GM23338 (cell line): ENCODE measurements at regions not wholly inside any gene's neighbourhood (a gene's known extent, or its start where the extent isn't known, plus 50 kb on each side); places are given as distances from the start of the nearest gene placed in this dataset.

Source experiments
- ATAC-seq: fragments of 200-7000 bp; cut with Tn5 transposase; 3 replicates; pipeline ENCODE4 v1.9.1; 2020
- DNase-seq: peaks from one replicate; pipeline ENCODE4 v3.0.0-alpha.2; 2015; ENCODE audit warnings: low spot score
- H2AFZ ChIP-seq: fragments of 200-600 bp; sonication (generic); 2 replicates; pipeline ENCODE4 v1.8.0; 2016; ENCODE audit warnings: antibody characterized with exemption, mild to moderate bottlenecking, moderate library complexity
- H3F3A ChIP-seq: fragments of 200-600 bp; sonication (generic); replicated peaks from 2 replicates; pipeline ENCODE4 v1.8.0; 2017; ENCODE audit warnings: antibody characterized with exemption, mixed run types, low read depth
- H3K27ac ChIP-seq: fragments of 200-600 bp; sonication (generic); 2 replicates; pipeline ENCODE4 v1.6.1; 2016; ENCODE audit warnings: low read depth
- H3K27me3 ChIP-seq: fragments of 200-600 bp; sonication (generic); 2 replicates; pipeline ENCODE4 v1.8.0; 2016; ENCODE audit warnings: mild to moderate bottlenecking, mixed run types, moderate library complexity; ENCODE audit not compliant: insufficient read depth
- H3K36me3 ChIP-seq: fragments of 200-600 bp; sonication (generic); 2 replicates; pipeline ENCODE4 v1.8.0; 2016; ENCODE audit warnings: mild to moderate bottlenecking; ENCODE audit not compliant: insufficient read depth
- H3K4me1 ChIP-seq: fragments of 200-600 bp; sonication (generic); 2 replicates; pipeline ENCODE4 v1.8.0; 2016; ENCODE audit warnings: mild to moderate bottlenecking, moderate library complexity; ENCODE audit not compliant: insufficient read depth
- H3K4me2 ChIP-seq: fragments of 200-600 bp; sonication (generic); 2 replicates; pipeline ENCODE4 v1.7.1; 2017; ENCODE audit warnings: mixed run types
- H3K4me3 ChIP-seq: fragments of 200-600 bp; sonication (generic); 2 replicates; pipeline ENCODE4 v1.6.1; 2016; ENCODE audit warnings: mixed run types
- H3K79me2 ChIP-seq: fragments of 200-600 bp; sonication (generic); replicated peaks from 2 replicates; pipeline ENCODE4 v1.8.0; 2017; ENCODE audit warnings: mild to moderate bottlenecking; ENCODE audit not compliant: insufficient read depth
- H3K9me2 ChIP-seq: fragments of 200-600 bp; sonication (generic); 2 replicates; pipeline ENCODE4 v1.8.0; 2017; ENCODE audit not compliant: insufficient read depth
- H4K20me1 ChIP-seq: fragments of 200-600 bp; sonication (generic); replicated peaks from 2 replicates; pipeline ENCODE4 v1.8.0; 2017; ENCODE audit warnings: mild to moderate bottlenecking; ENCODE audit not compliant: insufficient read depth
- H3K27ac Mint-ChIP-seq: 2 replicates; pipeline ENCODE4 v1.8.0; 2020; ENCODE audit warnings: inconsistent platforms, mild to moderate bottlenecking, moderate library complexity, mixed read lengths
- H3K27me3 Mint-ChIP-seq: 3 replicates; pipeline ENCODE4 v1.8.0; 2022; ENCODE audit warnings: low read depth, mild to moderate bottlenecking, moderate library complexity, mixed read lengths, inconsistent platforms; ENCODE audit not compliant: insufficient read depth, poor library complexity
- H3K36me3 Mint-ChIP-seq: 3 replicates; pipeline ENCODE4 v1.8.0; 2021; ENCODE audit warnings: low read depth, mild to moderate bottlenecking, inconsistent platforms, moderate library complexity, mixed read lengths
- H3K4me1 Mint-ChIP-seq: 3 replicates; pipeline ENCODE4 v1.8.0; 2020; ENCODE audit warnings: mild to moderate bottlenecking, inconsistent platforms, mixed read lengths
- H3K4me3 Mint-ChIP-seq: 3 replicates; pipeline ENCODE4 v1.8.0; 2021; ENCODE audit warnings: moderate library complexity, mild to moderate bottlenecking, inconsistent platforms, mixed read lengths
- H3K9me3 Mint-ChIP-seq: 3 replicates; pipeline ENCODE4 v1.8.0; 2020; ENCODE audit warnings: moderate library complexity, mild to moderate bottlenecking, inconsistent platforms, mixed read lengths
- CREB1 ChIP-seq: fragments of 250-450 bp; sonication (Bioruptor Pico); IDR thresholded peaks from 2 replicates; pipeline ENCODE4 v1.5.0; 2020; ENCODE audit warnings: low read depth, mild to moderate bottlenecking, moderate library complexity
- CTCF ChIP-seq, 2 experiments: fragments of 200-600 bp in 1 of 2; sonication (generic) in 1 of 2; conservative IDR thresholded peaks; 2 replicates each; pipeline versions ENCODE4 v1.5.1 to v1.6.1; 2016 to 2017; ENCODE audit warnings: antibody characterized with exemption in 2 of 2, low read depth in 2 of 2, mild to moderate bottlenecking in 2 of 2, moderate library complexity in 1 of 2
- ETS1 ChIP-seq: IDR thresholded peaks from 2 replicates; pipeline ENCODE4 v1.6.1; 2016; ENCODE audit warnings: antibody characterized with exemption
- EZH2 ChIP-seq: fragments of 200-600 bp; sonication (generic); IDR thresholded peaks from one replicate; pipeline ENCODE4 v1.8.0; 2017; ENCODE audit warnings: antibody characterized with exemption, mild to moderate bottlenecking, low read depth; ENCODE audit not compliant: unreplicated experiment
- EZH2phosphoT487 ChIP-seq: fragments of 200-600 bp; sonication (generic); IDR thresholded peaks from one replicate; pipeline ENCODE4 v1.8.1; 2018; ENCODE audit warnings: antibody characterized with exemption; ENCODE audit not compliant: unreplicated experiment
- JUNB ChIP-seq: IDR thresholded peaks from one replicate; pipeline ENCODE4 v1.6.1; 2016; ENCODE audit warnings: antibody characterized with exemption; ENCODE audit not compliant: unreplicated experiment
- NANOG ChIP-seq: IDR thresholded peaks from 2 replicates; pipeline ENCODE4 v1.6.1; 2016; ENCODE audit warnings: antibody characterized with exemption, borderline replicate concordance
- REST ChIP-seq: IDR thresholded peaks from one replicate; pipeline ENCODE4 v1.6.1; 2018; ENCODE audit warnings: antibody characterized with exemption; ENCODE audit not compliant: unreplicated experiment
- STAT1 ChIP-seq: IDR thresholded peaks from one replicate; pipeline ENCODE4 v1.6.1; 2016; ENCODE audit warnings: antibody characterized with exemption; ENCODE audit not compliant: unreplicated experiment
- ZNF114 ChIP-seq: fragments of 250-450 bp; sonication (Bioruptor Pico); IDR thresholded peaks from 2 replicates; pipeline ENCODE4 v1.5.0; 2020; ENCODE audit warnings: mild to moderate bottlenecking, moderate library complexity
- ZNF331 ChIP-seq: fragments of 250-450 bp; sonication (Bioruptor Pico); IDR thresholded peaks from 2 replicates; pipeline ENCODE4 v1.5.0; 2020; ENCODE audit warnings: low read depth, mild to moderate bottlenecking, moderate library complexity
- ZNF462 ChIP-seq: fragments of 250-450 bp; sonication (Bioruptor Pico); IDR thresholded peaks from 2 replicates; pipeline ENCODE4 v1.5.0; 2020; ENCODE audit warnings: mild to moderate bottlenecking, moderate library complexity

- Mint-ChIP-seq H3K4me1 (peaks cover 24% of the 10 kb centered on the region), H3K36me3 (0 out of 3 replicates have a peak, but pooled peaks cover 6% of the 10 kb centered on the region), H3K27ac (no peak overlapping the region), H3K27me3 (no peaks in the 10 kb centered on the region), H3K4me3 (no peak overlapping the region), H3K9me3 (no peaks in the 10 kb centered on the region)
- peaks cover 21% of the 10 kb centered on the region for H3K4me1 ChIP-seq
- no peak overlapping the region for H2AFZ ChIP-seq
- no peak for ATAC-seq
- no peak overlapping the region for H3K27ac ChIP-seq
- no peak overlapping the region for H3K4me2 ChIP-seq
- no peak for TF ChIP-seq STAT1
- no peak for TF ChIP-seq ZNF114
- TF ChIP-seq ZNF462 (CRISPR knock-in tag): no peak
- TF ChIP-seq NANOG: no peak
- no peak for TF ChIP-seq JUNB
- TF ChIP-seq CREB1 (CRISPR knock-in tag): no peak
- TF ChIP-seq EZH2phosphoT487: no peak
- no peak for TF ChIP-seq CTCF (conservative IDR thresholded peaks at IDR 0.05; ENCODE audit: low read depth in 2 of 2)
- TF ChIP-seq REST: no peak
- no peak for TF ChIP-seq EZH2
- no peak for TF ChIP-seq ETS1
- TF ChIP-seq ZNF331: no peak
- H3K9me2 ChIP-seq: peaks cover 9% of the 10 kb centered on the region
- no peaks in the 10 kb centered on the region for H3K27me3 ChIP-seq
- H3K79me2 ChIP-seq: no peaks in the 10 kb centered on the region
- no peaks in the 10 kb centered on the region for H3K36me3 ChIP-seq
- DNase-seq: no peak
- no peaks in the 10 kb centered on the region for H4K20me1 ChIP-seq
- no peaks in the 10 kb centered on the region for H3F3A ChIP-seq
- no peak overlapping the region for H3K4me3 ChIP-seq
Measured at GRCh38 chr12:58539295-58539694, 381.0 kb downstream of the LRIG3 start.
